Esophagus squamous epithelium (tissue), 4 donors: ENCODE measurements at regions not wholly inside any gene's neighbourhood (a gene's known extent, or its start where the extent isn't known, plus 50 kb on each side); places are given as distances from the start of the nearest gene placed in this dataset.

ENCODE experiments used
- POLR2A ChIP-seq, 4 donors: fragments of 450-650 bp; IDR thresholded peaks; one replicate each; pipeline ENCODE4 v1.6.1; 2017; ENCODE audit warnings: antibody characterized with exemption in 4 of 4, mild to moderate bottlenecking in 4 of 4, moderate library complexity in 3 of 4
- TF ChIP-seq, protein P1 (sequence below), 6 experiments: fragments of 450-650 bp in 4 of 6; fragments of 200-600 bp in 2 of 6; sonication (generic) in 2 of 6; IDR thresholded peaks; one replicate each; pipeline ENCODE4 v1.5.1; 2016 to 2019; ENCODE audit warnings: antibody characterized with exemption in 6 of 6, mild to moderate bottlenecking in 4 of 6, moderate library complexity in 4 of 6

DNA sequence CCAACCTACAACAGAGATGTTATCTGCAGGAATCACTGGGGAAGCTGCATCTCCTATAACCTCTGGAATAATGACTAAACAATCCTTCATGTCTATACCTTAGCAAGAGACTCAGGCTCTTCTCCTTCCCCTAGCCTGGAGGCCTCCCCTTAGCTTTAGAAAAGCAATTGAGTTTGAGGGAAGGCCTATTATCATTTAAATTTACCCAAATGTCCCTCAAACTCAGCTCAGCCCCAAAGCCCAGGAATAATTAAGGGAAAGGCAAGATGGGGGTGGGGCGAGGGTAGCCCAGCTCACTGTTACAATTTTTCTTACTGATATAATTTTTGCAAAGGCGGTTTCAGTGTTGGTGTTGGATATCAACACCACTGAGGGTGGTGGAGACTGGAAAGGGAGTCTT, 151.4 kb upstream of the EEA1 start:
- TF ChIP-seq, protein P1, sequence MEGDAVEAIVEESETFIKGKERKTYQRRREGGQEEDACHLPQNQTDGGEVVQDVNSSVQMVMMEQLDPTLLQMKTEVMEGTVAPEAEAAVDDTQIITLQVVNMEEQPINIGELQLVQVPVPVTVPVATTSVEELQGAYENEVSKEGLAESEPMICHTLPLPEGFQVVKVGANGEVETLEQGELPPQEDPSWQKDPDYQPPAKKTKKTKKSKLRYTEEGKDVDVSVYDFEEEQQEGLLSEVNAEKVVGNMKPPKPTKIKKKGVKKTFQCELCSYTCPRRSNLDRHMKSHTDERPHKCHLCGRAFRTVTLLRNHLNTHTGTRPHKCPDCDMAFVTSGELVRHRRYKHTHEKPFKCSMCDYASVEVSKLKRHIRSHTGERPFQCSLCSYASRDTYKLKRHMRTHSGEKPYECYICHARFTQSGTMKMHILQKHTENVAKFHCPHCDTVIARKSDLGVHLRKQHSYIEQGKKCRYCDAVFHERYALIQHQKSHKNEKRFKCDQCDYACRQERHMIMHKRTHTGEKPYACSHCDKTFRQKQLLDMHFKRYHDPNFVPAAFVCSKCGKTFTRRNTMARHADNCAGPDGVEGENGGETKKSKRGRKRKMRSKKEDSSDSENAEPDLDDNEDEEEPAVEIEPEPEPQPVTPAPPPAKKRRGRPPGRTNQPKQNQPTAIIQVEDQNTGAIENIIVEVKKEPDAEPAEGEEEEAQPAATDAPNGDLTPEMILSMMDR (IDR thresholded peaks at IDR 0.05): no peak
- TF ChIP-seq POLR2A (IDR thresholded peaks at IDR 0.05): no peak
